Activated T-helper 2 cell treated with anti-CD3 and anti-CD28 coated beads, Interferon-gamma antibody, Interleukin-2, Interleukin-4, amounts not matched to agents 10 μg/mL and 5 μg/mL and 100 μg/mL, durations not matched to agents 14 hours and 24 hours and 36 hours (primary cell): ENCODE measurements at regions not wholly inside any gene's neighbourhood (a gene's known extent, or its start where the extent isn't known, plus 50 kb on each side); places are given as distances from the start of the nearest gene placed in this dataset.
"Not testable (repeated sequence)": the region's sequence is repeated elsewhere in the genome, so short reads cannot be mapped to it uniquely, and the experiment has no call there.

Experiments used
- DNase-seq: peaks from one replicate; pipeline ENCODE4 v3.0.0; 2021; ENCODE audit warnings: low spot score
- H3K27ac Mint-ChIP-seq: one replicate; pipeline ENCODE4 v1.8.0; 2021; ENCODE audit warnings: mixed read lengths
- H3K27me3 Mint-ChIP-seq: one replicate; pipeline ENCODE4 v1.8.0; 2021; ENCODE audit warnings: low read depth, mixed read lengths
- H3K36me3 Mint-ChIP-seq: one replicate; pipeline ENCODE4 v1.8.0; 2021; ENCODE audit warnings: low read depth, mixed read lengths
- H3K4me1 Mint-ChIP-seq: one replicate; pipeline ENCODE4 v1.8.0; 2021; ENCODE audit warnings: low read depth, mixed read lengths
- H3K4me3 Mint-ChIP-seq: one replicate; pipeline ENCODE4 v1.8.0; 2021; ENCODE audit warnings: low read depth, mild to moderate bottlenecking, moderate library complexity, mixed read lengths
- H3K9me3 Mint-ChIP-seq: one replicate; pipeline ENCODE4 v1.8.0; 2021; ENCODE audit warnings: mixed read lengths
- intact Hi-C: fragments of 100-400 bp; cut with micrococcal nuclease; formaldehyde crosslinking; loops from one replicate; pipeline ENCODE4 v1.15.1; 2023

DNA sequence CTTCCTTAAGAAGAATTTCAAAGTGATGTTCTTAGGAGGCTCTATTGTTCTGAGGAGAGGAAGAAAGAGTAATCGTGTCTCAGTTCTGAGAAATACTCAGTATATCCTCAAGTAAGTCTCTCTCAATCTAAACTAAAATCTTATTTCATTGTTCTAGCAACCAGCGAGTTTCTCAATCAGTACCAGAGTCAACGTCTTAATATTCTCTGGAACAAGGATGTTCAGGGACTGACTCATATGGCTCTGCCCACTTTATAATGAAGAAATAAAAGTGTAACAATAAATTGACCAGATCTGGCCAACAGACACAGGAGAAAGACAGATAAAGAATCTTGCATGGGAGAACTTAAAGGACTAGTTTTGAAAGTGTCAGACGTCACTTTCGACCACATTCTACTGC lies 469.8 kb upstream of the FLRT2 start:
- no peaks in the 10 kb centered on the region for H3K36me3 Mint-ChIP-seq
- intact Hi-C loops = no loop called here

DNA sequence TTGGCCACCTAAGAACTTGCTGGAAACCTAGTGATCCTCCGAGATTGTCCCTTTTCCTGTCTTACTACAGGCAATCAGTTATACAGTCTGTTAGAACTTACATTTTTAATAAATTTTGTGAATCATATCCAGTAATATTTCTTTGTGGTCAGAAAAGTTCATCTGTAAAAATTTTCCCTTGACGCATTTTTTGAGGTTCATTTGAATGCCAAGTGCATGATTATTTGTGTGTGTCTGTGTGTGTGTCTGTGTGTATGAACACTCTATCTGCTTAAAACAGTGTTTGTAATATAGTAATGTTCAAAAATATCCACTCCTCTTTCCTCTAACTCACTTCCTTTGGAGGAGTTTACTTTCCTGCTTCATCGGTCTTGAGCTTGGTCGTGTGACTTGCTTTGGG lies 468.7 kb upstream of the FLRT2 start:
- Mint-ChIP-seq H3K9me3 (peaks cover 41% of the 10 kb centered on the region), H3K4me1 (no peaks in the 10 kb centered on the region), H3K36me3 (no peaks in the 10 kb centered on the region), H3K4me3 (no peak overlapping the region), H3K27me3 (no peaks in the 10 kb centered on the region), H3K27ac (no peak overlapping the region)
- no peak for DNase-seq
- intact Hi-C loops = no loop called here

More for the DNA sequence above, 469.8 kb upstream of the FLRT2 start:
- DNase-seq = no peak
- Mint-ChIP-seq H3K4me1 (no peaks in the 10 kb centered on the region), H3K4me3 (no peak overlapping the region), H3K9me3 (peaks cover 44% of the 10 kb centered on the region), H3K27ac (no peak overlapping the region), H3K27me3 (no peaks in the 10 kb centered on the region)

DNA sequence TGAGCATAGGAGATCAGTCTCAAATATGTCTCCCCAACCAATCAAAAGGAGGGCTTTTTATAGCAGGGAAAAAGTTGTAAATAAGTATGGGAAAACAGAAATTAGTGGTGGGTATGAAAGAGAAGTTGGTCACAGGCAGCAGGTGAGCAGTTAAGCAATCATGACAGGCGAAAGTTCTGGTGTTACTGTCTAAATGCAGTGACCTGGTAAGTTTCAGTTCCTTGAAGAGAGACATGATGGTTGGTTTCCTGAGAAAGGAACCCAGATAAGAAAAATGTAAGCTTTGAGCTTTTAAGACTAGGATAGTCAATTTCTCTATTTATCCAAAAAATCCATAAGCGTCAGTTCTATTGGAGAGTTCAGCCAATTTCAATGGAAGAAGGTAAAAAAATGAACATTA lies 466.2 kb upstream of the FLRT2 start:
- Mint-ChIP-seq H3K27me3 (no peaks in the 10 kb centered on the region), H3K9me3 (peaks cover 35% of the 10 kb centered on the region), H3K36me3 (no peaks in the 10 kb centered on the region), H3K4me3 (no peak overlapping the region), H3K4me1 (no peaks in the 10 kb centered on the region), H3K27ac (no peak overlapping the region)
- DNase-seq = no peak
- intact Hi-C loops = no loop called here

DNA sequence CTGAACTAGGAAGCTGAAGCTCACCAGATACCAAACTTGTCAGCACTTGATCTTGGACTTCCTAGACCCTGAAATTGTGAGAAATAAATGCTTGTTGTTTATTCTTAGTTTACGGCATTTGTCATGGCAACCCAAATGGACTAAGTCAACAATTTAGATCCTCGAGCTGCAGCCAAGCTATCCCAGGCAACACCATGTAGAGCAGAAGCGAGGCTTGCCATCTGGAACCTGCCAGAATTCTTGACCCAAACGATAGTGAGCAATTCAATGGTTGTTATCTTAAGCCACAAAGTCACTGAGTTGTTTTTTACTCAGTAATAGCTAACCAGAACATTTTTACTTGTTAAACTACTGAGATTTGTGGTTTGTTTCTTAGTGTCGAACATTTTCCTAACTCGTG lies 458.5 kb upstream of the FLRT2 start:
- Mint-ChIP-seq H3K27me3 (no peaks in the 10 kb centered on the region), H3K4me1 (no peaks in the 10 kb centered on the region), H3K4me3 (no peak overlapping the region), H3K27ac (no peak overlapping the region), H3K9me3 (peaks cover 12% of the 10 kb centered on the region), H3K36me3 (no peaks in the 10 kb centered on the region)
- no peak for DNase-seq
- intact Hi-C loops = no loop called here

DNA sequence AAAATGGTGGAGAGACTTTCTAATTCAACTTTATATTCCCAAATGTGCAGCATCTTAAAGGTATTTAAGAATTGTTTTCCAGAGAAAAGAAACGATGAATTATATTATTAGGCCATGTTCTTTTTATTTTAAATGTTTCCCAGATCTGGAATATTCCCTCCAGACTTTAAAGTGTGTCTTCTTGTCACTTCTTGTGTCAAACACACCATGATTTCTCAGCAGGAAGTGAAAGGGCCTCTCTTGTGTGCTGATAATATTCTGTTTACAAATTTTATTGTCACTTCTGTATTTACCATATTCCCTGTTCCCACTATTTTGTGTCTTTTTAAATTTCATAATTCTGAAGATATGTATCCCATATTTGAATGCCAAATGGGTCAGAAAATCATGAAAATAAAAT lies 455.0 kb upstream of the FLRT2 start:
- no peak for DNase-seq
- no peak overlapping the region for H3K27ac Mint-ChIP-seq
- H3K27me3 Mint-ChIP-seq = no peaks in the 10 kb centered on the region
- peaks cover 14% of the 10 kb centered on the region for H3K9me3 Mint-ChIP-seq
- H3K4me1 Mint-ChIP-seq = no peaks in the 10 kb centered on the region
- intact Hi-C loops = no loop called here
- H3K4me3 Mint-ChIP-seq = no peak overlapping the region
- no peaks in the 10 kb centered on the region for H3K36me3 Mint-ChIP-seq

DNA sequence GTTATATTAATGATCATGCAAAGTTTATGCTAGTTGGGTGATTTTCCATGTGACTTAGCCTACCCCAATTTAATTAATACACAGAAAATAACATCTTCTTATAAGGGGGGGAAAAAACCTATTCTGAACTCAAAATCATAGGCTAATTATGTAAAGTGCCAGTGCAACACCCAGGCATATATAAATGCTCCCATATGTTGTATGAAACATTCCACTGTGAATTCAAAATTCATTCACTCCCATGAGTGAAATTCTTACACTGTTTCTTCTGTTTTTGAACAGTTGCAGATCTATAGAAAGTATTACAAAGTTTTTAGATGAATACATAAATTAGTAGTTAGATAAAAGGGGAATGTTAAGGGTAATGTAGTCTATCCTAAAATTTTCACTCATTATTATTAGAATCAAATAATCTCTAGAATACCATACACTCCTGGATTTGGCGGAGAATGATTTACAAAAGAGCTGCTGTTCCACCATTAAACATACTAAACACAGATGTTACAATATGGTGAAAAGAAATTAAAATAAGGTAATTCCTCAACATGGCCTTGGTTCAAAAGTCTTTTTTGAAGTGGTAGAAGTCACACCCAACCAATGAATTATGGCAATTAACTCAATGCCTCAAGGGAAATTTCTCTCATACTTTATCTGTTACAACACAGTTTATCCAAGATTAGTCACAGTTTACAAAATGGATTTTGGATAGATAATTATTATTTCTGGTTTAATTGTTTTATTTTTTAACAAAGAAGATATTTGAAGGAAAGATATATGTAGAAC lies 454.1 kb upstream of the FLRT2 start:
- no peak overlapping the region for H3K4me3 Mint-ChIP-seq
- peaks cover 12% of the 10 kb centered on the region for H3K9me3 Mint-ChIP-seq
- H3K27ac Mint-ChIP-seq = no peak overlapping the region
- no peaks in the 10 kb centered on the region for H3K36me3 Mint-ChIP-seq
- no peaks in the 10 kb centered on the region for H3K27me3 Mint-ChIP-seq
- intact Hi-C loops = no loop called here
- H3K4me1 Mint-ChIP-seq = no peaks in the 10 kb centered on the region
- no peak for DNase-seq

DNA sequence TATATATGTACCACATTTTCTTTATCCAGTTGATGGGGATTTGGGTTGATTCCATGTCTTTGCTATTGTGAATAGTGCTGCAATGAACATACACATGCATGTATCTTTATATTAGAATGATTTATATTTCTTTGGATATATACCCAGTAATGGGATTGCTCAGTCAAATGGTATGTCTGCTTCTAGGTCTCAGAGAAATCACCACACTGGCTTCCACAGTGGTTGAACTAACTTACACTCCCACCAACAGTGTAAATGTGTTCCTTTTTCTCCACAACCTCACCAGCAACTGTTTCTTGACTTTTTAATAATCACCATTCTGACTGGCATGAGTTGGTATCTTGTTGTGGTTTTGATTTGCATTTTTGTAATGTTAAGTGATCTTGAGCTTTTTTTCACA lies 452.2 kb upstream of the FLRT2 start:
- DNase-seq, H3K27ac Mint-ChIP-seq, H3K4me3 Mint-ChIP-seq, intact Hi-C loops, H3K27me3 Mint-ChIP-seq, H3K36me3 Mint-ChIP-seq, H3K4me1 Mint-ChIP-seq: not testable (repeated sequence)
- H3K9me3 Mint-ChIP-seq = peaks cover 15% of the 10 kb centered on the region

DNA sequence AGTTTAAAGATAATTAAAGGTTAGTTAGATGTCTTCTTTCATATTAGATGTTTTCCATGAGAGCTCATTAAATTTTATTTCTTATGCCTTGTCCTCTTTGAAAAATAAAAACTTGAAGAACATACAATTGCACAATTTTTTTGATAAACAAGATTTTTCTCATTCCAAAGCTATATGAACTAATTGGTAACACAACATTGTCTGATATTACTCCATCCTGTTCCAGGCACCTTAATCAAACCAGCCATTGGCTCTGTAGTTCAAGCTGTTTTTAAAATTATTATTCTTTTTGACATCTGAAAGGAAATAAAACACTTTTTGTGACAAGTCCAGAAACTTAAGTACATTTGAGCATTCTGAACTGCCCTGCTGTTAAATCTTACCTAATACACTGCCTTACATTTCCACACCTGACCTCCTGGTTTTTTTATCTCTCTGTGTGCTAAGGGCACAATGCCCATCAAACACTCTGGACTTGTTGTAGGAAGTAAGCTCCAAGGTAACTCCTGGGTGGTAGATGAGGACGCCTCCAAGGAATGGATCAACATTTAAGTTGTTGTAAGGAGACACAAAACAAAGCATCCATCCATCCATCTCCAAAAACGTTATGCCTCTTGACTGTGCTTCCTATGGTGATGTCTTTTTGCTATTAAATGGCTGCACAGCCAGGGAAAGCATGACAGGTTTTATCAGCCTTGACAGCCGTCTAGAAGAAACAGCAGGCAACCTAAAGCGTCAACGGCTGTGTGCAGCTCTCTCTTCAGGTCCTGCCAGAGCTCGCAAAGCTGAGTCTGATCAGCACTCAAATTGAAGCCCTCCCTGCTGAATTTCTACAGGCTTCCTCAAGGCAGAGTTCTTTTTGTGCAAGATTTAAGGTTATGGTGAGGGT lies 449.9 kb upstream of the FLRT2 start:
- H3K27me3 Mint-ChIP-seq = no peaks in the 10 kb centered on the region
- intact Hi-C loops = no loop called here
- H3K4me1 Mint-ChIP-seq = no peaks in the 10 kb centered on the region
- H3K27ac Mint-ChIP-seq = no peak overlapping the region
- DNase-seq = no peak
- H3K9me3 Mint-ChIP-seq = peaks cover 17% of the 10 kb centered on the region
- H3K36me3 Mint-ChIP-seq = no peaks in the 10 kb centered on the region
- H3K4me3 Mint-ChIP-seq = no peak overlapping the region

DNA sequence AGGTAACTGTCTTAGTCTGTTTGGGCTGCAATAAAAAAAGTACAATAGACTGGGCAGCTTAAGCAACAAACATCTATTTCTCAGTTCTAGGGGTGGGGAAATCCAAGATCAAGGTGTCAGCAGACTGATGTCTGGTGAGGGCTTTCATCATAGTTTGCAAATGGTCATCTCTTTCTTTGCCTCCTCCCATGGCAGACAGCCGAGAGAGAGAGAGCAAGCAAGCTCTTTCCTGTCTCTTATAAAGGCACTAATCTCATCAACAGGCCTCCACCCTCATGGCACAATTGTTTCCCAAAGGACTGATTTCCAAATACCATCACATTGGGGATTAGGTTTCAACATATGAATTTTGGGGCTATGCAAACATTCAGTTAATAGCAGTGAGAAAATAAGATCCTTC lies 445.6 kb upstream of the FLRT2 start:
- no peak for DNase-seq
- H3K4me1 Mint-ChIP-seq = no peaks in the 10 kb centered on the region
- no peaks in the 10 kb centered on the region for H3K27me3 Mint-ChIP-seq
- H3K4me3 Mint-ChIP-seq = no peak overlapping the region
- no peaks in the 10 kb centered on the region for H3K36me3 Mint-ChIP-seq
- no peak overlapping the region for H3K27ac Mint-ChIP-seq
- peaks cover 20% of the 10 kb centered on the region for H3K9me3 Mint-ChIP-seq
- intact Hi-C loops = no loop called here

DNA sequence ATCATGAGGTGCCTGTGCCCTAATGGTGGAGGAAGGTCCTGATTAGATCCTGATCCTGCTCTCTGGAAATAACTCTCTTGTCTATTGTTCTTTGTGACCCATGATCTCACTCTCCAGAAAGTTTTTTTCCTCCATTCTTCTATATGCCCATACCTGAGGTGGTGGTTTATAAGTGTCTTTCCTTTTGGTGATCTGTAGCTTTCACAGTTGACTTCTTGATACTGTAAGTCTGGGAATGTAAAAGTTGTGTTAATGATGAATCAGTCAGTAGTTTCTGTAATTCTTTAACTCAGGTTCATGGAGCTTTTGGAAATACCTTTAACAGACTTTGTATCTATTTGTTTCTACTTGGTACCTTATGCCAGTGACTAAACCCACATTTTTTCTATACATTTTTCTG lies 444.0 kb upstream of the FLRT2 start:
- intact Hi-C loops = no loop called here
- Mint-ChIP-seq H3K4me3 (no peak overlapping the region), H3K4me1 (no peaks in the 10 kb centered on the region)

DNA sequence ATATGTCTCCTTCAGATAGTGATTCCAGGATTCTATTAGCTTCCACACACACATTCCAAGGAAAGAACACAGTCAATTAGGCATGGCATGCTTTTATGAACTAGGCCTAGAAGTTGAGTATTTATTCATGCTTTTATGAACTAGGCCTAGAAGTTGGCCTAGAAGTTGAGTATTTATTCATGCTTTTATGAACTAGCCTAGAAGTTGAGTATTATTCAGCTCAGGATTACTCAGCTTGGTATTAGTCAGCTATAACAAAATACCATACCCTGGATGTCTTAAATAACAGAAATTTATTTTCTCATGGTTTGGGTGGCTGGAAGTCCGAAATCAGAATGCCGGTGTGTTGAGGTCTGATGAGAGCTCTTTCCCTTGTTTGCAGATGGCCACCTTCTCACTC lies 442.7 kb upstream of the FLRT2 start:
- intact Hi-C loops = no loop called here
- H3K4me3 Mint-ChIP-seq = no peak overlapping the region
- no peaks in the 10 kb centered on the region for H3K4me1 Mint-ChIP-seq
- H3K36me3 Mint-ChIP-seq = no peaks in the 10 kb centered on the region
- no peak for DNase-seq
- H3K27me3 Mint-ChIP-seq = no peaks in the 10 kb centered on the region
- H3K9me3 Mint-ChIP-seq = peaks cover 18% of the 10 kb centered on the region
- H3K27ac Mint-ChIP-seq = no peak overlapping the region

More for the DNA sequence above, 444.0 kb upstream of the FLRT2 start:
- Mint-ChIP-seq H3K27ac (no peak overlapping the region), H3K27me3 (no peaks in the 10 kb centered on the region), H3K9me3 (peaks cover 20% of the 10 kb centered on the region), H3K36me3 (no peaks in the 10 kb centered on the region)
- DNase-seq = no peak

DNA sequence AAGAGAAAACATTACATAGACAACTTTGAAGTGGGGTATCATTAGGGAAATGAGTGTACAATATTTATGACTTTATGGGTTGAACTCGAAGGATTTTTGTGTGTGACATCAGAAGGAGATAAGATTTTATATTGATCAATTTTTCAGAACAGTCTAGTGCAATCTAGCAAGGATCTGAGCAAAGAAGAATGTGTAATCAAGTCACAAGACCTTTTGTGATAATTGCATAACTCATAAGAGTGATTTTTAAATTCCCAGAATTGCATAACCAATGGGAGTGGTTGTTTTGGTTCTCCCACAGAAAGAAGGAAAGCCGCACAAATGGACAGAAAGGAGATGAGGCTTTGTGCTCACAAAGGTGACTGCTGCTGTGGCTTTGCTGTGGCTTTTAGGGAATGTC lies 441.8 kb upstream of the FLRT2 start:
- Mint-ChIP-seq H3K36me3 (no peaks in the 10 kb centered on the region), H3K4me3 (no peak overlapping the region), H3K4me1 (no peaks in the 10 kb centered on the region), H3K9me3 (peaks cover 18% of the 10 kb centered on the region), H3K27me3 (no peaks in the 10 kb centered on the region), H3K27ac (no peak overlapping the region)
- intact Hi-C loops = no loop called here
- DNase-seq = no peak

DNA sequence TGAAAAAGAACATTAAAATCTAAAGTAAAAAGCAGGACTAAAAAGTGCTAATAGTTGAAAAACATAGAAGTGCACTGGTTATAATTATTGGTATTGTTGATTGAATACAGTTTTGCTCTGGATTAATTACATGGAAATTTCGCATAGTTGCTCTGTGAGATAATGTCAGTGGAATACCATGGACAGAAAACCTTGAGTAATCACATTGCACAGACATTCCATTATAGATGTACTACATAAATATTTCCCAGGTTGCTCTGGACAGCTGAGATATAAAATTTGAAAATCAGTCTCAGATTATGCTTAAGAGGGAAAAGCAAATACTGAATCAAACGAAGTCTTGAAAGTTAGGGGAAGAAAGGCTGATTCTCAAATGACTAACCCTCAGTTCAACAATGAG lies 439.3 kb upstream of the FLRT2 start:
- peaks cover 16% of the 10 kb centered on the region for H3K9me3 Mint-ChIP-seq

More for the DNA sequence above, 439.3 kb upstream of the FLRT2 start:
- no peaks in the 10 kb centered on the region for H3K27me3 Mint-ChIP-seq
- DNase-seq = no peak
- intact Hi-C loops = no loop called here
- H3K4me1 Mint-ChIP-seq = no peaks in the 10 kb centered on the region
- no peaks in the 10 kb centered on the region for H3K36me3 Mint-ChIP-seq
- H3K27ac Mint-ChIP-seq = no peak overlapping the region
- no peak overlapping the region for H3K4me3 Mint-ChIP-seq
